GM21717 (cell line): ENCODE measurements at regions not wholly inside any gene's neighbourhood (a gene's known extent, or its start where the extent isn't known, plus 50 kb on each side); places are given as distances from the start of the nearest gene placed in this dataset.

ENCODE experiments used
- ATAC-seq: cut with Tn5 transposase; IDR thresholded peaks from one replicate; pipeline ENCODE4 v1.9.1; 2021; ENCODE audit warnings: mild to moderate bottlenecking, moderate library complexity; ENCODE audit not compliant: unreplicated experiment

GRCh38 chr11:131186629-131187101 is 183.8 kb upstream of the NTM start:
- peak; percentile 94 for ATAC-seq

- no peak for ATAC-seq
These were observed 180.0 kb upstream of the NTM start for GRCh38 chr11:131190446-131190845.

DNA sequence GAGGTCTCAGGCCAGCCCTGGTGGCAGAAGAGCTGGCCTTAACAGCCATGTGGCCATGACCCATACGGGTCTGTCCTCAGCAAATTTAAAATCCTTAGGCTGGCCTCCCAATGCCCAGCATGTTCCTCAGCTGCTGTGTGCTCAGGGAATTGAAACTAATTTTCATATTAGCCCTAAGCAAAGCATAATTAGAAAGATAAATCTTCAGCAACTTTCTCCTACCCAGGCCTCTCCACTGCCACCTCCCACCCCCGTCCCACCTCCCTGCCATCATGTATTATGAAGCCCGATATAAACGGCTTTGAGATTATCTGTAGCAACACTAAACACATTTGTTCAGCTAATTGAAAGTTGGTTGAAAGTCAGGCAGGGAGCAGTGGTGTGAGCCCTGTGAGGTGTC is 178.8 kb upstream of the NTM start:
- no peak for ATAC-seq

GRCh38 chr11:131192628-131193027 is 177.8 kb upstream of the NTM start:
- ATAC-seq, result no peak

DNA sequence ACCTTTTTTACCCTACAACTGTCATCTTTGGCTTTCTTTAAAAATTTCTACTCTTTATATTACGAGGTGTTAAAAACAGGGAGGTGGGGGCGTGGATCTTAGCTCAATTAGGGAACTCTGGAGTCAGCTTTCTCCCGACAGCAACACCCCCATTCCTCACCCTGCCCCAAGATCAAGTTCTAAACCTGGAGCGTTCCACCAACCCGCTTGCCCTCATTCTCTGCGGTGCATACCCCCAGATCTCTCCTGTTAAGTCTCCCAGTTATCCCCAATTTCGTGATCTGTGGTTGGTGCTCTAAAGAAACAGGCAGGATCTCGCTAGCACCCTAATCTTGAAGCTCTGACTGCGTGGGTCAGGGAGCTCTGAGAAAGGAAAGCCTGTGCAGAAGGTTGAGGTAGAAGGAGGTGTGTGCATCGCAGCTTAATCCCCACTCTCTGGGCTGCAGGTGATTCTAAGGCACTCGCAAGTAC is 177.3 kb upstream of the NTM start:
- no peak for ATAC-seq

- ATAC-seq, result no peak
These were observed 175.7 kb upstream of the NTM start for GRCh38 chr11:131194726-131195125.

- no peak for ATAC-seq
These were observed 174.5 kb upstream of the NTM start for GRCh38 chr11:131195661-131196517.

DNA sequence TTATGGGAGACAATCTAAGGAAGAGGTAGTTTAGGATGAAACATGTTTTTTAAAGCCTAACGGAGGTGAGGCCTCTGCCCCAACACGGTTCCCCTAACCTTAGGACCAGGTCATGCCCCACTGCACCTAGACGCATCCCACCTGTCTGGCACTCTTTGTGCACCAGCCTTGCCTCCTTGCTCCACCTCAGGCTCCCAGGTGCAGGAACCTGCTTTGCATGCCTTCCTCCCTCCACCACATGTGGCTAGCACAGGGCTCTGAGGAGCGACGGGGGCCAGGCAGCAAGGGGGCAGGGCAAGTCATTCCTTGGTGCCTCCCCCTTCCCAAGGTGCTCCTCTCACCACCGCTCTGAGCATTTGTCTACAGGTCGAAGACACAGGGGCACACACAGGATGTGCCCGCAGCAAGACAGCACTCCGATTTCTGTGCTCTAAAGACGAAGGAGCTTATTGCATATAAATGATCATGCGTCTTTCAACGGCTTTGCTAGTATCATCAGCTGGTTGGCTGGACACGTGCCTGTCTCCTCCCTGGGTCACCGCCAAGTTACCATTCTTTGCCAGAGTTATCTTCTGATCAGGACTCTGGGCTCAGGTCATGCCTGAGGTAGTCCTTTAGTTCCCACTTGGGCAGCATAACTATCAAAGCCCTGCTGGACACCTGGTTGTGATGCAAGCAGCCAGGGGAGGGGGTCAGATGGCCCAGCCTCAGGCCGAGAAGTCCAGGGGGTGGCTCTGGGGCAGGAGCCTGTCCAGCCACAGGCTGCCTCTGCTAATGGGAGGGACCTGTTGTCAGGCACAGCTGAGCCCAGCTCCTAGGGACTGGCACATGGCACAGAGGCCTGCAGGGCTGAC is 172.0 kb upstream of the NTM start:
- no peak for ATAC-seq

GRCh38 chr11:131199015-131199280 is 171.5 kb upstream of the NTM start:
- ATAC-seq, result no peak

- no peak for ATAC-seq
These were observed 168.7 kb upstream of the NTM start for GRCh38 chr11:131201674-131202073.

- no peak for ATAC-seq
These were observed 167.4 kb upstream of the NTM start for GRCh38 chr11:131203040-131203439.

- ATAC-seq, result no peak
These were observed 166.1 kb upstream of the NTM start for GRCh38 chr11:131204282-131204681.

GRCh38 chr11:131204765-131205380 is 165.5 kb upstream of the NTM start:
- ATAC-seq, result no peak

DNA sequence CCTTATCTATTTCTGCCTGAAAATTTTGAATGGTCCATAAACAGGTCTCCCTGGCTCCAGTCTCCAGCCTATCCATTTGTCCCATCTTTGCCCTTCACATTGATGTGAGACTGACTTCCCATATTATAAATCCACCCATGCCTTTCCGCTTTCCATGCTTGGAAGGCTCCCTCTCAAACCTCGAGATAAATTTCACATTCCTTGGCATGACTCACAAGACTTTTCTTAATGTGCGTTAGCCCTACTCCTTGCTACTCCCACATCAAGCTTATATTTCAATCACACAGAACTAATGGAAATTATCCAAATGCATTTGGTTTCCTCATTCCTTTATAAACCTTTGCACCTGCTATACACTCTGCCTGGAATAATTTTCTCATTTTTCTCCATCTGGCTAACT is 163.7 kb upstream of the NTM start:
- ATAC-seq, result no peak

DNA sequence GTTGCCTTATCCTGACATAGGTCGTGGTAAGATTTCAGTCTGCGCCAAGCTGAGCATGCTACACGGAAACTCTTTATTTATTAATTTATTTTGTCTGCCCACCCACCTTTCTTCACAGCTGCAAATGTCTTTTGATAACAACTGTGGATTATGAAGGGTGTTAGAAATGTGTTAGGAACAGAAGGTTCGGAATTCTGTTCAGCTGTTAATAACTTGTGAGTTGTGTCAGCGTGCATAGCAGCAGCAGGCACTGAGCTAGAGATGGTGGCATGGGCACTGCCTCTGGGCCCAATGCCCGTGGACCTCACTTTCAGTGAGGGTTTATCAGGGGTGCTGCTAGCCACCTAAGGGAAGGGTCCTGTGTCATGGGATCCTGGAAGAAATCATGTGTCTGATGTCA is 162.5 kb upstream of the NTM start:
- no peak for ATAC-seq

- ATAC-seq, result no peak
These were observed 152.8 kb upstream of the NTM start for GRCh38 chr11:131217313-131218310.

DNA sequence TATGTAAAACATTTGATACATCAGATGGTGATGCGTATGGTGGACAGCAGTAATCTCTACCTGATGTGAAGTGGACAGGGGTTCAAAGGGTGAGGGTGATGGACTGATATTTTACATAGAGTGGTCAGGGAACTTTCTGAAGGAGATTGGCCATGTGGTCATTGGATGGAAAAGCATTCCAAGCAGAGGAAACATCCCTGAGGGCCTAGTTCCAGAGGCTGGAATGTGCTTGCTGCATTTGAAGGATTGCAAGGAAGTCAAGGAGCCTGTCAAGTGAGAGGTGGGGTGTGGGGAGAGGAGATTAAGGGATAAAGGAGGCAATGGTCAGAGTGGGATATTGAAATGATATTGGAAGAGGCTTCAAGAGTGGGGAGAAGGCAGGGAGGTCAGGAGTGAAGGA is 151.9 kb upstream of the NTM start:
- no peak for ATAC-seq

GRCh38 chr11:131219646-131220045 is 150.8 kb upstream of the NTM start:
- no peak for ATAC-seq

- no peak for ATAC-seq
These were observed 147.0 kb upstream of the NTM start for GRCh38 chr11:131223198-131223991.

DNA sequence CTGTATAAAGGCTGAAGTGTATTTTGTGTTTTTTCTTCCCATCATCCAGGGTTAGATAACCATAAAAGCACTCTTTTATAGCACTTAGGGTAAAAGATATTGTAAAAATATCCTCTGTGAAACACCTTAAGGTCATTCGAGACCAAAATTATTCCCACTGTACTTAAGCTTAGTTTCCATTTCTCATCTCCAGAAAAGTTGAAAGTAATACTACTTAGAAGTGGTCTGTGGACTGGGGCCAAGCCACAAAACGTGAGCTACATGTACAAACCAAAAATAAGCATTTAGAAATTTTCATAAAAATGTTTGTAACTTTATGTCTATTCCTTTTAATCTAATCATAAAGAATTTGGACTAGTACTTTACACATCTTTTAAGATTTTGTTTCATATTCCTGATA is 142.0 kb upstream of the NTM start:
- no peak for ATAC-seq
